CD4-positive, alpha-beta T cell treated with Interleukin-6 for 4 hours (primary cell): ENCODE measurements at regions not wholly inside any gene's neighbourhood (a gene's known extent, or its start where the extent isn't known, plus 50 kb on each side); places are given as distances from the start of the nearest gene placed in this dataset.

Experiments
- DNase-seq: peaks from one replicate; pipeline ENCODE4 v3.0.0-alpha.2; 2020; ENCODE audit warnings: mixed read lengths

DNA sequence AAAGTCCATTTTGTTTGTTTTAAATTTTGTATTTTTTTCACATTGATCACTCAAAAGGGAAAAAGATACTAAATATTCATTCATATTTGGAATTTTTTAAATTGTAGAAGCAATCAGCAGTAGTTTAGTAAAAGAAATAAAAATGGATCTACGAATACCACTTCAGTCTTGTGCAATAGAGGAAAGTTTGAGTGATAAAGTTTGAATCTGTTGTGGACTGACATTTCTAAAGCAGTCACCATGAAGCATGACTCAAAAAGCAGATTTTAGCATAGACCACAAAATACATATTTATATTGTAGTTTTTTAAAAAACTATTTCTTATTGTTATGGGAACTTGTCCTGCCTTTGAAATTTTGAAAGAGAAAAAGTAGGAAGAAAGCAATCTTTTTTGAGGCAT lies 520.5 kb upstream of the ZEB2 start:
- no peak for DNase-seq

GRCh38 chr2:145038041-145038525 lies 518.2 kb upstream of the ZEB2 start:
- DNase-seq: no peak

DNA sequence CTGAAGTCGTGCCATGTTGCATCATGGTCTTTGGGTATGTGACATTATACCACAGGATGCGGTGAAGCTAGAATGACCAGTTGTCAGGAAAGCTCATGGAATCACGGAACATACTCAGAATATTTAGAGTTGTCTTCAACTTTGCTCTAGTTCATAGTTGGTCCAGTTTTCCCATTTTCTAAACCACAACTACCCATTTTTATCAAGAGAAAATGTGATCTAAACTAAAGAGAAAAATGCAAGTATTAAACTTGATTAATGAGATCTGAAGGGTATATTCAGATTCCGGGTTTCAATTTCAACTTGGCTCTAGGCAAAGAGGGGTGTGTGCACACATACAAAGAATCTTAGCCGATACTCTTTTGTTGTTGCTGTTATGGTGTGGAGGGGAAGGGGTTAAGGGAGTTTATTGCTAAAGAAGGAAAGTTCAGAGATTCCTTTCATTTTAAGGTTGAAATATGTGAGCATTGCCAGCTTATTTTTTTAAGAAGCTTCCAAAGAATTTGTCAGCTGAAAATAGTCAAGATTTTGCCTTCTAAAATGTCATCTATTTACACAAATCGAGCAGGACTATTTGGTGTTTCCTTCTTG lies 516.6 kb upstream of the ZEB2 start:
- DNase-seq: no peak

GRCh38 chr2:145034511-145034910 lies 514.6 kb upstream of the ZEB2 start:
- DNase-seq: no peak

DNA sequence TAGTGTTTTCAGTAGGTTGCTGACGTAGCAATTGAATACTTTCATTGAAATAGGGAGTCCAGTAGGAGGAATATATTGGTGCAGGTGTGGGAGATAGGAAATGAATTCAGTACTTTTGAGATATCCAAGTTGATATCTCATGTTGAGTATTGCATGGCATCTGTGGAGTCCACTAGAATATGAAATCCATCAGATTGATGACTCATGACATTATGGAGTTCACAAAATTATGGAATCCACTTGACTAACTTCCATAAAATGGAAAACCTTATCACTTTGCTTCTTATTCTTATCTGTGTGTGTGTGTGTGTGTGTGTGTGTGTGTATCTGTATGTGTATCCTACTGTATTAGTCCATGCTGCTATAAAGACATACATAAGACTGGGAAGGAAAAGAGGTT lies 513.5 kb upstream of the ZEB2 start:
- no peak for DNase-seq

DNA sequence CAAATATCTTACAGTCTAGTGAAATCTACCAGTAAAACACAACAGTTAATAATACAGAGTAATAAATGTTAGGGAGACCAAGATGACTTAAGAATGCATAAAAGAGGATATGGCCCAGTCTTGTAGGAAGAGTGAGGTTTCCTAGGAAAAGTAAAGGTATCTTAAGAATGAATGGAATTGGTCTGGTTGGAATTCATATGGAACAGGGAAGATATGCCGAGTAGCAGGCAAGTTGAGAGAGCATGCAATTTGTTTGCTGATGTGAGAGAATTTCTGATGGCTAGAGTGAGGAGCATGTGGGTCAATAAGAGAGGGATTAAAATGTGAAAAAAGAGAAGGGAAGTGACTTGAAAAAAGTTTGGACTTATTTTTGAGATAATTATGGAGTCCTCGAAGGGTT lies 512.9 kb upstream of the ZEB2 start:
- DNase-seq: no peak

DNA sequence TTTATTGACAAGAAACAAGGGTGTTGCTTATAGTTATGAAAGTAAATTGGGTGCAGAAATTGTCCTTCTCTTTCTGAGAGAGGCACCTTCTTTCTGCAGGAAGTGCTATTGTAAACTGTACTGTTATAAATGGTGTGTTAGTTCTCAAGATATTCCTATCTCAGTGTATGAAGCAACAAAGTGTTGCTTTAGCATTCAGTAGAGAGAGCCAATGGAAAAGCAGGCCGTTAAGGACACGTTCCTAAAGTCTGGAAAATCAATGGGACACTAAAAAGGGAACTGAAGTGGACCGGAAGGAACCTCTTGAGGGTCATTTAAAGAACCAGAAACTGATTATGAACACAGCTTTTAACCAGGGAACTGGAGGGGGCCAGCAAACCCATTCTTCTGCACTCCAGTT lies 510.0 kb upstream of the ZEB2 start:
- DNase-seq: no peak

GRCh38 chr2:145029081-145029480 lies 509.2 kb upstream of the ZEB2 start:
- no peak for DNase-seq

- DNase-seq: no peak
Measured at GRCh38 chr2:145028101-145028920, 508.4 kb upstream of the ZEB2 start.

DNA sequence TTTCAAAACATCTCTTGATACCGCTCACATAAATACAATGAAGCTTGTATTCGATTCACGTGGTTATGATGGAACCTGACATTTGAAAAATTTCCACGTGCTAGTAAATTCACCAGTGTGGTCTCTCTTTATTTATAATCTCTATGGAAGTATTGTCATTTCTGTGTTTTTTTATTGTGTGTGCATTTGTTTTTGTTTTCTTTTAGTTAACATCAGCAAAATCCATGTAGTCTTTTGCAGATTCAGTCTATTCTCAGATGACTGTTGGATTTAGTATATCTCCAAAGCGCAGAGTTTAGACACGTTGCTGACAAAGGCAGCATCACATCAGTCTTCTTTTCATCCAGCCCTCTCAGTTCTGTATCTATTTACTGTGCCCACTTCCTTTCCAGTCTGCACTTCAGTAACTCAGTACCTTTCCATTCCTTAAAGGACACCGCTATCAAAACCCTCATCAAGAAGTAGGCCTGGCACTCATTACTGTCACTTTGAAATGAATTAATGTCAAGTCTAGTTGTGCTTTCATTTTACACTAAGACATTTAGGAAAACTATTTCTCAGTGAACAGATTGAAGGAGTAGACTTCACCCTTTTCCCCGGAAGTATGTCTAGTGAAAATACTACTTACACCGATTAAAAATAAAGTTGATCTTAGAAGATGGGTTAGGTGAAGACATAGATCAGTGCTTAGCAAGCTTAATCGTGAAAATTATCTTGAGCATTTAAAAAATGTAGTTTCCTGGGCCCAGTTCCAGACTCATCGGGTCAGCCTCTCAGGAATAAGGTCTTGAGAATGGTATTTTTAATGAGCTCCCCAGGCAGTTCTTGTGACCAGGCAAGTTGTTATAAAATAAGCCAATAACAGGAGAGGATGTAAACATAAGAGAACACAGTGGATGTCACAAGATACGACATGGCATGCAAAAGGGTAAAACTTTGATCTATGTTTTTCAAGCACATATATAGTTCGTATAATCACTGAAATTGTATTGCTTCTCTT lies 506.8 kb upstream of the ZEB2 start:
- DNase-seq: no peak

DNA sequence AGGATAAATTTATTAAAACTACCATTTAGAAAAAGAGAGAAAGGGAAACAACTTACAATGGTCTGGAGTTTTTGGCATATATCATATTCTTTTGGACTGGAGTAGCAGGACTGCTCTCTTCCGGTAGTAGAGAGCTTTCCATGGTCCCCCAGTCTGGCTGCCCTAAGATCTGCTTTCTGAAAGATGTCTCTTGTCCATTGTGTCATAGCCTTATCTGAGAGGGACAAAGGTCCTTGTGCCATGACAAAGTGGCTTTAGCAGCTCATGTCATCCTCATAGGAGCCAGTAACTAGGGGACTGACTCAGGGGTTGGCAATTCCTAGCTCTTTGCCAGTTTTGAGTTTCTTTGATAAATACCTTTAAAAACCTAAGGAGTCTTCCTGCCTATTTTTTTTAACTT lies 505.5 kb upstream of the ZEB2 start:
- no peak for DNase-seq

GRCh38 chr2:145023334-145023934 lies 503.5 kb upstream of the ZEB2 start:
- DNase-seq: no peak

- no peak for DNase-seq
Measured at GRCh38 chr2:145022666-145023333, 502.9 kb upstream of the ZEB2 start.

GRCh38 chr2:145021962-145022665 lies 502.2 kb upstream of the ZEB2 start:
- no peak for DNase-seq

- no peak for DNase-seq
Measured at GRCh38 chr2:145020694-145021093, 500.8 kb upstream of the ZEB2 start.

- DNase-seq: no peak
Measured at GRCh38 chr2:145020139-145020538, 500.2 kb upstream of the ZEB2 start.

- no peak for DNase-seq
Measured at GRCh38 chr2:145018502-145018901, 498.6 kb upstream of the ZEB2 start.

GRCh38 chr2:145017149-145017548 lies 497.2 kb upstream of the ZEB2 start:
- DNase-seq: no peak

DNA sequence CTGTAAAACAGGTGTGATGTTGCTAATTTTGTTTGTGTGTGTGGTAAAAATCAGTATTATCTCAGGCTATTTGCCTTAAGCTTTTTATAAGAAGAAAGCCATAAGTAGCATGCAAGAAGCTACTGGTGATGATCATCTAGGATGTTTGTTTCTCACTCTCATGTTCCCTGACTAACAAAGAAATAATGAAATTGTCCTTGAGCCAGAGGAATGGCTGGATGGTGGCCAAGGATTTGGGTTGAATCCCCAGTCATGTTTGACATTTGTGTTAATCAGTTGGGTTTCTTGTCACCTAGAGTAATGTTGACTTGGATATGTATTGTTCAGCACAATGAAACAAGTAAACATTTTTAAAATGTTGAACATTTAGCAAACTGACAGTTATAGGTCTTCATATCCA lies 496.8 kb upstream of the ZEB2 start:
- no peak for DNase-seq

- no peak for DNase-seq
Measured at GRCh38 chr2:145015561-145015960, 495.6 kb upstream of the ZEB2 start.

DNA sequence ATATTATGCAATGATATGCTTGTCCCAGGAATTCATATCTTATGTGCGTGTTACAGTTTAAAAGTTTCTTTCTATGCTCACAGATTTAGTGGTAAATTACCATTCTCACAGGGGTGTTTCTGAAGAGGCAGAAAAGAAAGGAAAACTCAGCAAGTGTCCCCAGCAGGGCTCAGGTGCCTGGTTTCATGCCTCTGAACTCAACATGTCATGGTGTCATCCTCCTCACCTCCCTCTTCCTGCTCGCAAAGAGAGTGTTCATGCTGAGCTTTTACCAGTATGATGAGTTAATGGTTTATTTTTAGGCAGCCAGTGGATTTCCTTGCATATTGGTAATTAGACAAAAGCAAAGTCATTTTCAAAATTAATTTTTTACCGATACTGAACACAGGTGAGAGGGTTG lies 492.9 kb upstream of the ZEB2 start:
- DNase-seq: no peak

DNA sequence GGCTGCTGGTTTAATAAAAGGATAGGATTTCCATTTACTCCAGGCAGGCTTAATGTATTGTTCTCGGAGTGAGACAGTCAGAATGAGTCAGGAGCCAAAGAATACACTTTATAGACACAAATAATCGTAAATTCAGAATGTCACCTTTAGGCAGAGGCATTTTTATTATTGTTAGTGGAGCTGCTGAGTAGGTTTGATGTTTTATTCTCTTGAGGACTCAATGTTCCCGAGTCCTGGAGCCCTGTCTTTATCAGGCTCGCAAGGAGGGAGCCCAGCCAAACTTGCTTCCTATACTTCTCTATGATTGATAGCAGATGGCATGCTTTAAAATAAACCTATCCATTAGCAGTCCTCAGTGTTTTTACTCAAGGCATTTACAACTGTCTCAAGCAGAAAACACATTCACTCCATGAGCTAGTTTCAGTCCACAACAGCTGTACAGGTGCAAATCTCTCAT lies 492.3 kb upstream of the ZEB2 start:
- DNase-seq: no peak
